ENCODE measurements at regions not wholly inside any gene's neighbourhood (a gene's known extent, or its start where the extent isn't known, plus 50 kb on each side); places are given as distances from the start of the nearest gene placed in this dataset.
"Not testable (repeated sequence)": the region's sequence is repeated elsewhere in the genome, so short reads cannot be mapped to it uniquely, and the experiment has no call there.

GRCh38 chr17:77792626-77793025, 165.9 kb upstream of the TNRC6C start:
- DNase-seq = no peak

- no peak for DNase-seq
These were observed 165.1 kb upstream of the TNRC6C start for GRCh38 chr17:77793146-77793970.

GRCh38 chr17:77793971-77794235, 164.6 kb upstream of the TNRC6C start:
- DNase-seq = no peak

GRCh38 chr17:77794846-77795245, 163.7 kb upstream of the TNRC6C start:
- no peak for DNase-seq

GRCh38 chr17:77795685-77796084, 162.8 kb upstream of the TNRC6C start:
- no peak for DNase-seq

GRCh38 chr17:77796176-77796860, 162.2 kb upstream of the TNRC6C start:
- DNase-seq = no peak

GRCh38 chr17:77798031-77798430, 160.5 kb upstream of the TNRC6C start:
- DNase-seq = no peak

- DNase-seq = no peak
These were observed 160.0 kb upstream of the TNRC6C start for GRCh38 chr17:77798481-77798880.

GRCh38 chr17:77800816-77801215, 157.7 kb upstream of the TNRC6C start:
- DNase-seq = no peak

GRCh38 chr17:77801545-77802332, 156.8 kb upstream of the TNRC6C start:
- no peak for DNase-seq

GRCh38 chr17:77802333-77802615, 156.2 kb upstream of the TNRC6C start:
- DNase-seq = no peak

GRCh38 chr17:77802811-77803220, 155.7 kb upstream of the TNRC6C start:
- peak; percentile 76 for DNase-seq

- DNase-seq = no peak
These were observed 154.8 kb upstream of the TNRC6C start for GRCh38 chr17:77803726-77804125.

- no peak for DNase-seq
These were observed 153.6 kb upstream of the TNRC6C start for GRCh38 chr17:77804796-77805426.

GRCh38 chr17:77805970-77806369, 152.5 kb upstream of the TNRC6C start:
- DNase-seq = not testable (repeated sequence)

GRCh38 chr17:77807051-77807745, 151.3 kb upstream of the TNRC6C start:
- no peak for DNase-seq

GRCh38 chr17:77807746-77808441, 150.6 kb upstream of the TNRC6C start:
- DNase-seq = no peak

- no peak for DNase-seq
These were observed 149.6 kb upstream of the TNRC6C start for GRCh38 chr17:77808686-77809425.

GRCh38 chr17:77809814-77810213, 148.7 kb upstream of the TNRC6C start:
- DNase-seq = no peak

GRCh38 chr17:77810536-77810935, 148.0 kb upstream of the TNRC6C start:
- no peak for DNase-seq

- DNase-seq = no peak
These were observed 147.0 kb upstream of the TNRC6C start for GRCh38 chr17:77811521-77811920.
